ENCODE measurements at regions not wholly inside any gene's neighbourhood (a gene's known extent, or its start where the extent isn't known, plus 50 kb on each side); places are given as distances from the start of the nearest gene placed in this dataset.

DNA sequence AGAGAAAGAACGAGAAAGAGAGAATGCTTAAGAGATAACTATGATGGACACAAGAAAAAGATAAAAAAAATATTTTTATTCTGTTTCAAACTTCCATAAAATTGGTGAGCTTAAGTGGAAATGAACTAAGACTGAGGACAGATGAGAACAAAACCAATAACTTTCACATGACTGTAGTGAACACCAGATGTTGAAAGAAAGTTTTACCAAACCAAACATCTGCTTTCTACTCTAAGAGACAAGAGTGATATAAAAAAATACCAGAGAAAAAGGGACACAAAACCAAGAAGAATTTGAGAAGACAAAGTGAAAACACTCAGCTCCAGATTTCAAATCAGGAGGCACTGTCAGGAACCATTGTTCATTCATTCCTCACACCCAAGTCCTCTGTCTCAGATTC, 147.9 kb downstream of the IMPG2 start:
- DNase-seq (ENCODE audit: low read depth), result no peak

DNA sequence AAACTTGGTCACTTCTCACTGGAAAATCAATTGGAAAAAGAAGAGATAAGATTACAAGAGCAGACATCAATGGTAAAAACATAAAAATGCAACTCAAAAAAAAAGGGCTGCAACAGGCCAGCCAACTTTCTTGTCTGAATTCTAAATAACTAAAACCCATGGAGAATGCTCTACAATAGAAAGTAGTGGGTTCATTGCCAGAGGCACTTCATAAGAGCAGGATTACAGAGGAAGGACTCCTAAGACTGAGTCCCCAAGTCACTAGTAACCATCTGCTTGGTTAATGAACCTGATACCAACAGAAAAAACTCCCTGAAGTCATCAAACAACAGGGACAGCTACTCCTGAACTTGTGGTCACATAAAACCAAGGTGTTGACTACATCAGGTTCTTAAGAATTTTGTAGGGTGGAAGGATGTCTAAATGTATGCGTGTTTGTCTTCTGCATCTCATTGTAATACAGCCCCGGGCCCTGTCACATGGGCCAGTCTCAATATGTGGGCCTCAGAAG, 148.6 kb downstream of the IMPG2 start:
- no peak for DNase-seq (ENCODE audit: low read depth)

DNA sequence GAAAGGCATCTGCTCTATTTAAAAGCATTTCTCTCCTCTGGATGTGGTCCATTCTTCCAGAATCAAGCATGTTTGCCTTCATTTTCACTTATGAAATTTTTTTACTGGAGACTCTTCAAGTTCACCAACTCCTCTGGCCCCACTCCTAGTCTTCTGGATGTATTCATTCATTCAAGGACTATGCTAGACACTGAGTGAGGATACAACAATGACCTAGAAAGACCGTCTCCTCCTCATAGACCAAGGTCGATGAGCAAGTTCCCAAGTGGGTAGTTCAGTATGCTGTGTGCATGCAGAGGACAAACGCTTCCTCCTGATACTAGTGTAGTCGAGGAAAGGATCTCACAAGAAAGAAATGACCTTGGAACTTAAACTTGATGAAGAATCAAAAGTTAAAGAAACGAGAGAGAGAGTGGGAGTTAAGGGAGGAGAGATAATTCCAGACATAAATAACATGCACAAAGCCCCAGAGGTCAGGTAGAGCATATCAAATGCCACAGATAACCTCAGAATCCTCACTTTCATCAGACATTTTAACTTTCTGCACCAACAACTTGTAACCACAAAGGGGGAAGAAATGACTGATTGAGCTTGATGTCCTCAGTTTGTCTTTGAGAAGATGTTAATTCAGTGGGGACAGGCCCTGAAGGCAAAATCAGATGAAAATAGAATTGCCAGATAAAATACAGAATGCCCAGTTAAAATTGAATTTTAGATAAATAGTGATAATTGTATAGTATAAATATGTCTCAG, 149.4 kb downstream of the IMPG2 start:
- DNase-seq (ENCODE audit: low read depth), result no peak

DNA sequence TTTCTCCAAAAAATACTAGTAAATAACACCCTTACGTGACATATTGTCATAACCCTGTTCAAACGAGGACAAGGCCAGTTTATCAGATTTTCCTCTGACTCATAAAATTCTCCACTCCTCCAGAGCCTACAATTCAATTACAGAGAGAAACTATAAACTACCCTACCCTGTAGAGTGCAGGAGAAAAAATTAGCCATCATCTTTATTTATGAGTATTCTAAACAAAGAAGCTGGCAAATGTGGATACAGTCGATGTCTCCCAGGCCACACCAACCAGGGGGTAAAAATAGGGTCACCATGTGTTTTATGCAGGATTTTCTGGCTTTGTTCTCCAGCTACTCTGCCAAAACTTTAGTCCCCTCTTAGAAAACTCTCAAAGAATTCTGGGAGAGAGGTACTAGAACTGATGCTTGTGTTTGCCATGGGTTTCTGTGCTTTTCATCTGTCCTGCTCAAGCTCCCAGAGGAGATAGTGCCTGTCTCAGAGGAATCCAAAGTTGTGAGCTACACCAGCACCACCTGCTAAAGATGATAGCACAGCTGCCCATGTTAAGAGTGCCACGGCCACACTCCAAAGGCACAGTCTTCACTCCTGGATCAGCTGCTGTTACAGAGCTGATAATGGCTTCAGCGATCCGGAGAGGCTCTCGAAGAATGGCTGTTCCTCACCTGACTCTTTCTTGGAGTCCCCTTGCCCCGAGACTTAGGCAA, 150.2 kb downstream of the IMPG2 start:
- DNase-seq (ENCODE audit: low read depth), result no peak

DNA sequence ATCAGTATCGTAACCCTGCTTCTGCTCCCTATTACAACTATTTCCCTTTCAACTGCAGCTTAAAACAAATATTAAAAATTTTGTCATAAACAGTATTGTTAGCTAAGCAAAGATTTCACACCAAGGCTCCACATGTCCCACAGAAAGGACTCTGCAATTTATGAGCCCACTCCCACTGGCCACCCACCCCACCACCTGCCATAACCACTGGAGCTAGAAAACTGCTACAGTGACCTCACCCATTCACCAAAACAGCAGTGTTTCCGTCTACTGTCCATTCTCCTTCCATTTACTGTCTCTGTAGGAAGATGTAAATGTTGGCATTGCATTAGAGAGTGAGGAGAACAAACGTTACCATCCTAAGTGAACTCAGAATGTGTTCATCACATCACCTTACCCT, 150.9 kb downstream of the IMPG2 start:
- no peak for DNase-seq (ENCODE audit: low read depth)

DNA sequence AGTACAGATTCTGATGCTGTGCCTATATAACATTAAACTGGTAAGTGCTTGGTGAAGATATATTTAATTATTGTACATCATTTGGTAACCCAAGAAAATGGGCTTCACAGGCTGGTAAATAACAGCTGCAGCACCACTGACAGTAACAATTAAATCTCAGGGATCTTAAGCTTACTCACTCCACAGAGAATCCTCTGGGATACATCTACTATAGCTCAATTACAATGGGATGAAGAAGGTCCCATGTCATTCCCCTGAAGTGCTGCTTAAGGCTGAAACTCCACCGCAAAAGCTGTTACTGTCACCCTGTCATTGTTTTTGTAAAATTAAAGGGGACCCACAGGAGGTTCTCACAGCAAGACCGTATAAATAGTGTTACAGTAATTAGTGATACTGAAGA, 153.0 kb downstream of the IMPG2 start:
- no peak for DNase-seq (ENCODE audit: low read depth)

DNA sequence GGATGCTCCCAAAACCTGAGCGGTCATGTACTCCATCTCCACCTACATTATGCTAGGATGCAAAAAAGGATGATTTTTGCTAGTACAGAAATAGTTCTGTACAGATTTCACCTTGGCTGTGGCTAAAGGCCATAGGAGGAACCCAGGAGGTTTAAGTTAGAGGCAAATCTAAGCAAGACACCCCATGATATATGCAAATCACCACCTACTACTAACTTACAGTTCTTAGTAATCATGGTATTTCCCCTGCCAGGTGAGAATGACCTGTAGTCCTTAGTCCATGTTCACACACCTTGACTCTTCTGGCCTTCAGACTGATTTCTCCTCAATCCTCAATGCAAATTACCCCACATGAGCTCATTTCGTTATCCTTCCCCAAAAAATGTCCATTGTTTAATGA, 154.2 kb downstream of the IMPG2 start:
- no peak for DNase-seq (ENCODE audit: low read depth)

DNA sequence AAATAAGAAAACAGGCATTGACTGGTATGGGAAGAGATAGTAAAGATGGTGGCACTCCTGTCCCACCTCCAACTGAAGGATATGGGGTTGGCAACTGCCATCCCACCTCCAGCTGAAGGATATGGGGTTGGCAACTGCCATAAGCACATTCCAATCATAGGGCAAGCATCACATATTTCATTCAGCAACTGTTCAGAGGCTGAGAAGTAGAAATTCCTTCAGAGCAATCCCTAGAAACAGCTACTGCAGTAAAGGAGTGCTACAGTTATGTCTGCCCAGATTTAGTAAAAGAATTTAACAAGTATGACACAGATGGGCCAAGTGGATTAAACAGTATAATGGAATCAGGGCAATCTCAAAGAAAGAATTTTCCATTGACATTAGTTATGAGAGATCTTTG, 156.8 kb downstream of the IMPG2 start:
- DNase-seq (ENCODE audit: low read depth), result no peak

DNA sequence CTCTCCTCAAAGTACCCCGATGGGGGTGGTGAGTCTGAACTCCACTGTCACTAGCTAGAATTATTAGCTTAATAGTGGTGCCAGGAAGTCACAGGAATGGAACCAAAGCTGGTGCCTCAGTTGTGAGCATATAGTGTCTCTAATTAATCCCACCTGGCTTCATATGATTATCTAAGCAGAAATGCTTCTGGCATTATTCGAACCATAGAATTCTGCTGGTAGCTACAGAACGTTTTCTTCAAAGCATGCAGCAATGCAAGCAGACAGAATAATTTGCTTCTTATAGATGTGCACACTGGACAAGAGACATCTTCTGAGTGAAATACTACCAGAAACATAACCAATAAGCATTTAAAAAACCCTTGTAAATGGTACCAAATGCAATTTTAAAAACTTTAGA, 160.9 kb downstream of the IMPG2 start:
- no peak for DNase-seq (ENCODE audit: low read depth)

DNA sequence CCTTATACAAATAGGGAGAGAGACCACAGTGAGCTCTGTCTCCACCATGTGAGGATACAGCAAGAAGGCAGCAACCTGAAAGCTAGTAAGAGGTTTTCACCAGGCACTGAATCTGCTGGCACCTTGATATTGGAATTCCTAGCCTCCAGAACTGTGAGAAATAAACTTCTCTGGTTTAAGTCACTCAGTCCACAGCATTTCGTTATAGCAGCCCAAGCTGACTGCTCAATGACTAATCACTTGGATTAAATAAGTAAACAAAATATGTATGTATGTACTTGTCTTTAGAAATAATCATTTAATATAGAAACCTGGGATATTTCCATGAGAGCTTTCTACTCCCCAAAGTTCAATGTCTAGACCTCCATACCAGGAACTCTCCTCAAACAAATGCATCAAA, 162.0 kb downstream of the IMPG2 start:
- DNase-seq (ENCODE audit: low read depth), result no peak

DNA sequence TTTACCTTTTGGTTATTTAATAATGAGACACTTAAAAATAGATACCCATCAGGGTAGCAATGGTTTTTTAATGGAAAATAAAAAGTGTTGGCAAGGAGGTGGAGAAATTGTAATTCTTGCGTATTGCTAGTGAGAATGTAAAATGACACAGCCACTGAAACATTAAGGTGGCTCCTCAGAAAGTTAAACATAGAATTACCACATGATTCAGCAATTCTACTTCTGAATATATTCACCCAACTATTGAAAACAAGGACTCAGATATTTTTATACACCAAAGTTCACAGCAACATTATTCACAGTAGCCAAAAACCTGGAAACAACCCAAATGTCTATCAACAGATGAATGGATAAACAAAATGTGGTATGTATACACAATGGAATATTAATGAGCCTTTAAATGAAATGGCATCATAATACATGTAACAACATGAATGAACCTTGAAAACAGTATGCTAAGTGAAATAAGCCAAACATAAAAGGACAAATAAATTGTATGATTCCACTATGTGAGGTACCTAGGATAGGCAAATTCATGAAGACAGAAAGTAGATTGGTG, 163.5 kb downstream of the IMPG2 start:
- no peak for DNase-seq (ENCODE audit: low read depth)

DNA sequence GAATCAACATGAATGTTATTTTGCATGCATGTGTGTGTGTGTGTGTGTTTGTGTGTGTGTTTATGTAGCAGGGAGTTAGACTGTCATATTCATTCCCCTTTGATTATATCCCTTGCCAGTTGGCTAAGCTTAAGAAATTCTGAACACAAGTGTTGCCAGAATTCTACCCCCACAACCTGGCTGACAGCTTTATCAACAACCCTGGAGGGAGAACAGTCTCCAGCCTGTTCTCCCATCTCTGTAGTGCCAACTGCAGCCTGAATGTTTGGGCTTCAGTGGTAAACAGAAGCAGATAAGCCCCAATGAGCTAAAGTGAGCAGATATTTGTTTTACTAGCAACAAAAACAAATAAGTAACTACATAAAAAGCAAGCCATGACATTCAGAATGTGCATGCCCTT, 162.6 kb upstream of the ABI3BP start:
- no peak for DNase-seq (ENCODE audit: low read depth)

DNA sequence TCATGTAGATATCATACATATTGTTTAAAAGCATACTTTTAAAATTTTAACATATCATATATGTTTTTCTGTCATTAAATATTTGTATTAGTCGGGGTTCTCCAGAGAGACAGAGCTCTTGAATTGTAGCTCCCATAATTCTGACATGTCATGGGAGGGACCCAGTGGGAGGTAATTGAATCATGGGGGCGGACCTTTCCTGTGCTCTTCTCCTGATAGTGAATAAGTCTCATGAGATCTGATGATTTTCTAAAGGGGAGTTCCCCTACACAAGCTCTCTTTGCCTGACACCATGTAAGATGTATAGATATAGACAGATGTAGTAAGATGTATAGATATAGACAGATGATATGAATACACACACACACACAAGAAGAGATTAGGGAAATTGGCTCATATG, 161.2 kb upstream of the ABI3BP start:
- DNase-seq (ENCODE audit: low read depth), result no peak

DNA sequence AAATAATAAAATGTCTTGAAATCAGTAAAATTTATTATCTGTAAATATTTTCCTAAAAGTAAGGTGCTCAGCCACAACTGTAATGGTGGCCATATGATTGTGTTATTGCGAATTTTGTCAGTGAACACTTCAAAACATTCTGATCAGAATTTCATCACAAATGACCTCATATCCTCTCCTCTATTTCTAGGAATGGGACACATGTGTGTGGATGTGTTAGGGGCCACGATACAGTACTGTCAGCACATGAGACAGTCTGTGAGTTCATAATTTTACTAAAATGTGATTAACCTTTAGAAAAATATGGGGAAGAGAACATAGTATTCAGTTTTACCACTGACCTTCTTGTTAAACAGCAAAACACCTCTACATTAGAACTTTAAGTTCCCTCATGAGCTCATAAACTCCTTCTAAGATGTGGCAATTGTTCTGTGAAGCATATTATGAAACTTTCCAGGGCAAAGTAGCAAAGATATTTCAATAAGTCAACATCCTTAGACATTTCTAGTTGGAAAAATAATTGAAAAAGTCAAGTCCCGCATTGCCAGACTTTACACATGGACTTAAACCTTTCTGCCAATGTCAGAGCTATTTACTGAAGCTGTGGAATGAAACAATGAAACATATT, 158.2 kb upstream of the ABI3BP start:
- DNase-seq (ENCODE audit: low read depth), result no peak

DNA sequence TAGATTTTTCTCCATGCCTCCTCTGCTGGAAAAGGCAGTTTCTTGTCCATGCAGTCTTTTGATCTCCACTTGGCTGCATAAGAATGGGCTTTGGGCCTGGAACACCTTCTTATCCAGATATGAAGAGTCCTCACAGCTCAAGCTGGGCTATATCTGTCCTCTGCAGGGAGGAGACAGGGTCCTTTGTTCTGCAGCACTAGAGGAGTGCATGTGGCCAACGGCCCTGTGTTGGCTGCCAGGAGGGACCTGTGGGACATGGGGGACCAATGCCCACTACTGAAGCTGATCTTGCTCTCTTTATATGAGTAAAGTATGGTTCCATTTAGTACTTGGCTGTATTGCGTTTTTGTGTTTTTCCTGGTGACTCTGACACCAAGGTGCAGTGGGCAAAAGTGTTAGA, 157.3 kb upstream of the ABI3BP start:
- DNase-seq (ENCODE audit: low read depth), result no peak

DNA sequence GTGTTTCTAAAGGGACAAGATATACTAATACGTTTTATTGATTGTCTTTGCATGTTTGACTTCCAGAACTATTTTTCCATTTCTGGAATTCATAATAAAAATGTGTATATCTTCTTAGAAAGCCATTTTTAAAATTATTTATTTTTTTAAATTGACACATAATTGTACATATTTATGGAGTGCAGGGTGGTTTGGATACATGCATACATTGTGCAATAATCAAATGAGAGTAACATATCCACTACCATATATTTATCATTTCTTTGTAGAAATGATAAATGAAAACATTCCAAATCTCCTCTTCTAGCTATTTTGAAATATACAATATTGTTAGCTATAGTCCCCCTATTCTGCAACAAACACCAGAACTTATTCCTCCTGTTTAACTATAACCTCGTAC, 156.5 kb upstream of the ABI3BP start:
- no peak for DNase-seq (ENCODE audit: low read depth)

DNA sequence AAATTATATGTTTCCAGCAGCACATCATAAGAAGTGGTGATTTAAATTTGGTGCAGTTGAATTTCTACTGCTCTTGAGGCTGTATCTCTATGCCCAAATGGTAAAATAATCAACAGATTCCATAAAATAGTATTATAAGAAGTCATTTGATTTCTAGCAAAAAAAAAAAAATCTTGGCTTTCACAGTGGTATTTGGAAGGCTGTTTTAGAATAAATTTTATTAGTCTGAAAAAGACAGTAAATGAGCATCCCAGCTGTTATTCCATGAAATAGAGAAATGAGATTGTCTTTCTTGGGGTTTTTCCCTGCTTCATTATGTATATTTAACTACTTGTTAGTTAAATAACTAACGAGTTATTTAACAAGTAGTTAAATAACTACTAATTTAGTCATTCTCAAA, 156.0 kb upstream of the ABI3BP start:
- DNase-seq (ENCODE audit: low read depth), result no peak

DNA sequence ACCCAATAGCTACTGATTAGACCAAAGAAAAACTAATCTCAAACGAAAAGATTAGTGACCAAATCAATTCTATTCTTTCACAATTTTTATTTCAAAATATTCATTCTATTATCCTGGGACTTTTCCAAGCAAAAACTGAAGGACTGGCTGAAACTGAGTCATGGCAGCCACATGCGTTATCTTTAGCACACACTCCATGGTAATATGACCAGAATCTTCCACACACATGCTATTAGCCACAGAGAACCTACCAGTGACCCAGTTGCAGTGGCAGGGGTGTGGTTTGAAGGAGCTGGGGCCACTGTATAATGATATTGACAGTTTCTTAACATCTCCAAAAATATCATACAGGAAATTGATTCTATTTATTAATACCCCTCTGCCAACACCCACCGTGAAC, 154.8 kb upstream of the ABI3BP start:
- DNase-seq (ENCODE audit: low read depth), result no peak

DNA sequence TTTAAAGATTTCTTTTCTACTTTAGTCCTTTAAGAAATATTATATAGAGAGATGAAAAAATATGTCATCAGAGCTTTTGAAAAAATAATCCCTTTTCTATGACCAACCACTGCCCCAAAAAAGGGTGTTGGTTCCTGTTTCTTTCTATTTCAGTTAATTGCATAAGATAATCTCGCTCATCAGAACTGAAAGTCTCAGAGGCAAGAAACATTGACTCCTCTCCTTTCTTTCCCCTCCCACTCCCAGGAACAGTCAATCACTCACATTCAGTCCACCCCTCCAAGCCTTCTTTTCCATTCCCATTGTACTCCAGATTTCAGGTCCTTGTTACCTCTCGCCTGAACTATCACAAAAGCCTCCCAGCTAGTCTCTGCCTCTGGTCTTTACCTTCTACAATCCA, 153.7 kb upstream of the ABI3BP start:
- DNase-seq (ENCODE audit: low read depth), result no peak

DNA sequence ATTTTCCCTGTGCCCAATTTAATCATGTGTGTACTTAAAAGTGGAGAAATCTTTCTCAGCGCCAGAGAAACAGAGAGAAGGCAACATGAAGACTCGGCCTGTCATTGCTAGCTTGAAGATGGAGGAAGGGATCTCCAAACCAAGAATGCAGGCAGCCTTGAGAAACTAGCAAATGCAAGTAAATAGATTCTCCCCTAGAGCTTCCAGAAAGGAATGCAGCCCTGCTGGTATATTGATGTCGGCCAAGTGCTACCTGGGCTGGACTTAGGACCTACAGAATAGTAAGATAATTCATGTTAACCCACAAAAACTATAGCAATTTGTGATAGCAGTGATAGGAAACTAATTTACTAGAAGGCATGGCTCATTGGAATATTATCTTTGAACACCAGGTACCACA, 150.9 kb upstream of the ABI3BP start:
- DNase-seq (ENCODE audit: low read depth), result no peak

DNA sequence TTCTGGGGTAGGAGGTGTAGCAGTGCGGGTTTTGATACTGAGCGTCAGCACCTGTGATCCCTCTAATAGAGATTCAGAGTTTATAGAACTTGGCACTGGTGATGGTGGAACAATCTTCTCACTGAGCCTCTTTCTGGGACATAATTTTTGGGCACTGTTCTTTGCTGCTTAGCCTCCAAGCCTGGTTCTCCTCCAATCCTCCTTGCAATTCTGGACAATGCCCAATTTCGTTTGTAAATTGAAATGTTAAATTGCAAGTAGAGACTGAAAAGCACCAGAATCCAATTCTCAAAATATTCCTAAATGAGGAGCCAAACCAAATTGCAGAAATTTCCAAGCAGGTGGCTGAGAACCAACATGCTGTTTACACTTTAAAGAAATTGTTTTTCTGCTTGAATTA, 149.8 kb upstream of the ABI3BP start:
- no peak for DNase-seq (ENCODE audit: low read depth)

DNA sequence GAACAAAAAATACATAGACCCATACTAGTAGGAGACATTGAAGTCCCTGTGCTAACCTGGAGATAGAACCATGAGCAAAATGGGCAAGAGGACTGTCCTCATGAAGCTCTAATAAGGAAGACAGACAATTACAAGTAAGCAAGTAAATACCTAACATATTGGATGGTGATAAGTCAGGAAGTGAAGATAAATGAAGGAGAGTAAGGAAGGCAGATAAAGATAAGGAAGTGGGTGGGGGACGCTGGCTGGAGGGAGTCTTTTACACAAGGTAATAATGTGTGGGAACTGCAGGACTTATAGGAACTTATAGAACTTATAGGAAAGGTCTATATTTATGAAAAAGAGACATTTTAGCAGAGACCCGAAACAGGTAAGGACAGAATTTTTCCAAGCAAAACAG, 148.9 kb upstream of the ABI3BP start:
- DNase-seq (ENCODE audit: low read depth), result no peak

DNA sequence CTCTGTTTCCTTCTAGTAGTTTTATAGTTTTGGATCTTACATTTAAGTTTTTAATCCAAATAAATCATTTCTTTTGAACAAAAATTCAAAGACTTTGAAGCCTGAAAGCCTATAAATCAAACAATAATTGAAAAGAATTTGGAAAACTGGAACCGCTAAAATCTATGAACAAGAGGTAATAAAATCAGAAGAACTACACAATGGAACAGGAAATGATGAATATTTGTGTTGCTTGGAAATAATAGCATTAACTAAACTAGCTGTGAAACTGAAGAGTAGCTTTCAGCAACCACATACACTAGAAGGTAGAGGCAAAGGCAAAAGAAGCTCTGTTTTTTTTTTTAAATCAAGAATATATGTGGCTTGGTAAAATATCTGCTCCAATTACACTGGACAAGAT, 147.9 kb upstream of the ABI3BP start:
- no peak for DNase-seq (ENCODE audit: low read depth)
